Ishikawa (cell line): ENCODE measurements at regions not wholly inside any gene's neighbourhood (a gene's known extent, or its start where the extent isn't known, plus 50 kb on each side); places are given as distances from the start of the nearest gene placed in this dataset.

Experiments used
- CEBPB ChIP-seq: IDR thresholded peaks from 2 replicates; pipeline ENCODE4 v1.6.1; 2012
- CREB1 ChIP-seq: IDR thresholded peaks from 2 replicates; pipeline ENCODE4 v1.6.1; 2012; ENCODE audit warnings: low read depth
- EGR1 ChIP-seq: IDR thresholded peaks from 2 replicates; pipeline ENCODE4 v1.6.1; 2012
- EP300 ChIP-seq: IDR thresholded peaks from 2 replicates; pipeline ENCODE4 v1.6.1; 2012; ENCODE audit warnings: borderline replicate concordance
- FOXM1 ChIP-seq: IDR thresholded peaks from 2 replicates; pipeline ENCODE4 v1.6.1; 2012; ENCODE audit warnings: low read depth, borderline replicate concordance
- NFIC ChIP-seq: IDR thresholded peaks from 2 replicates; pipeline ENCODE4 v1.6.1; 2012
- RAD21 ChIP-seq: IDR thresholded peaks from 2 replicates; pipeline ENCODE4 v1.6.1; 2012; ENCODE audit warnings: low read depth
- TAF1 ChIP-seq: IDR thresholded peaks from 2 replicates; pipeline ENCODE4 v1.6.1; 2012; ENCODE audit warnings: low read depth, mild to moderate bottlenecking
- TCF12 ChIP-seq: IDR thresholded peaks from 2 replicates; pipeline ENCODE4 v1.6.1; 2012; ENCODE audit warnings: low read depth
- TEAD4 ChIP-seq: IDR thresholded peaks from 2 replicates; pipeline ENCODE4 v1.6.1; 2012
- YY1 ChIP-seq: IDR thresholded peaks from 2 replicates; pipeline ENCODE4 v1.6.1; 2012; ENCODE audit warnings: low read depth
- ZBTB7A ChIP-seq: IDR thresholded peaks from 2 replicates; pipeline ENCODE4 v1.6.1; 2012; ENCODE audit warnings: low read depth
- TF ChIP-seq, protein P1 (sequence below): IDR thresholded peaks from 2 replicates; pipeline ENCODE4 v1.6.1; 2012
- TF ChIP-seq, protein P2 (sequence below): IDR thresholded peaks from 2 replicates; pipeline ENCODE4 v1.6.1; 2012

DNA sequence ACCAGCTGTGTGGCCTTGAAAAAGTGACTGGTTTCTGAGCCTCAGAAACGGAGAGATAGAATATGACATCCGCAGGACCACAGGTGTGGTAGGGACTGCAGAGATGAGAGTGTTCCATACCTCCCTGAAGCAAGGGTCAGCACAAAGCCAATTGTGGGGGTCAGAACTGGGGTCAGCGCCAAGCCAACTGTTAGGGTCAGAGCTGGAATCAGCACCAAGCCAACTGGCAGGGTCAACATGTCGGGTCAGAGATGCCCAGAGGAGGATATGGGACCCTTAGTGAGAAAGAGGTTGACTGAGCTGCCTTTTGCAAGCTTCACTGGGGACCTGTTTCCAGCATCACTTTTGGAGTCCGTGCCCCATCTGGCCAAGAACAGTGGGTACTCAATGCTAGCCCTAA is 93.9 kb downstream of the MATN1 start:
- TF ChIP-seq TEAD4 (no peak), FOXM1 (no peak), CREB1 (no peak), YY1 (no peak), EGR1 (no peak), TAF1 (no peak), CEBPB (no peak), EP300 (no peak), RAD21 (no peak), ZBTB7A (no peak), NFIC (no peak), TCF12 (no peak)
- TF ChIP-seq, protein P1, sequence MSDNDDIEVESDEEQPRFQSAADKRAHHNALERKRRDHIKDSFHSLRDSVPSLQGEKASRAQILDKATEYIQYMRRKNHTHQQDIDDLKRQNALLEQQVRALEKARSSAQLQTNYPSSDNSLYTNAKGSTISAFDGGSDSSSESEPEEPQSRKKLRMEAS, result no peak
- TF ChIP-seq, protein P2, sequence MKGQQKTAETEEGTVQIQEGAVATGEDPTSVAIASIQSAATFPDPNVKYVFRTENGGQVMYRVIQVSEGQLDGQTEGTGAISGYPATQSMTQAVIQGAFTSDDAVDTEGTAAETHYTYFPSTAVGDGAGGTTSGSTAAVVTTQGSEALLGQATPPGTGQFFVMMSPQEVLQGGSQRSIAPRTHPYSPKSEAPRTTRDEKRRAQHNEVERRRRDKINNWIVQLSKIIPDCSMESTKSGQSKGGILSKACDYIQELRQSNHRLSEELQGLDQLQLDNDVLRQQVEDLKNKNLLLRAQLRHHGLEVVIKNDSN, result no peak
